Ishikawa (cell line): ENCODE measurements at regions not wholly inside any gene's neighbourhood (a gene's known extent, or its start where the extent isn't known, plus 50 kb on each side); places are given as distances from the start of the nearest gene placed in this dataset.

Source experiments
- CEBPB ChIP-seq: IDR thresholded peaks from 2 replicates; pipeline ENCODE4 v1.6.1; 2012
- CREB1 ChIP-seq: IDR thresholded peaks from 2 replicates; pipeline ENCODE4 v1.6.1; 2012; ENCODE audit warnings: low read depth
- EGR1 ChIP-seq: IDR thresholded peaks from 2 replicates; pipeline ENCODE4 v1.6.1; 2012
- EP300 ChIP-seq: IDR thresholded peaks from 2 replicates; pipeline ENCODE4 v1.6.1; 2012; ENCODE audit warnings: borderline replicate concordance
- FOXM1 ChIP-seq: IDR thresholded peaks from 2 replicates; pipeline ENCODE4 v1.6.1; 2012; ENCODE audit warnings: low read depth, borderline replicate concordance
- NFIC ChIP-seq: IDR thresholded peaks from 2 replicates; pipeline ENCODE4 v1.6.1; 2012
- RAD21 ChIP-seq: IDR thresholded peaks from 2 replicates; pipeline ENCODE4 v1.6.1; 2012; ENCODE audit warnings: low read depth
- TAF1 ChIP-seq: IDR thresholded peaks from 2 replicates; pipeline ENCODE4 v1.6.1; 2012; ENCODE audit warnings: low read depth, mild to moderate bottlenecking
- TCF12 ChIP-seq: IDR thresholded peaks from 2 replicates; pipeline ENCODE4 v1.6.1; 2012; ENCODE audit warnings: low read depth
- TEAD4 ChIP-seq: IDR thresholded peaks from 2 replicates; pipeline ENCODE4 v1.6.1; 2012
- YY1 ChIP-seq: IDR thresholded peaks from 2 replicates; pipeline ENCODE4 v1.6.1; 2012; ENCODE audit warnings: low read depth
- ZBTB7A ChIP-seq: IDR thresholded peaks from 2 replicates; pipeline ENCODE4 v1.6.1; 2012; ENCODE audit warnings: low read depth
- TF ChIP-seq, protein P1 (sequence below): IDR thresholded peaks from 2 replicates; pipeline ENCODE4 v1.6.1; 2012; ENCODE audit warnings: low read depth, mild to moderate bottlenecking
- TF ChIP-seq, protein P2 (sequence below): IDR thresholded peaks from 2 replicates; pipeline ENCODE4 v1.6.1; 2012

DNA sequence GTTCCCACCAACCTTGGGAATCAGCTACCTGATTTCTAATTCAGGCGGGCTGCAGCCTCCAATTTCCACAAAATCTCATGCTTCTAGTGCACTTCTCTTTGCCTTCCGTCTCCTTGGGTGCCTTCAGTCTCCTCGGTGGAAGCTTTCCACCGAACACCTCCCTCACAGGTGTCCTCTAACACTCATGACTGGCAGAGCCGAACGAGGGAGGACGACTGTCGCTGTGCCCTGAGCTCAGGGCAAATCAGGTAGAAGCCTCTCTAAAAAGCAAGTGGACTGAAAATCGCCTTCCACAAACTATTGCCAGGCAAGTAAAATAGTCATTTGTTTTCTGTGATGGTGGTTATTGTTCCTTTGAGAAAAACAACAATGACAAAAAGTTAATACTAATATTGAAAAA lies 176.1 kb upstream of the PPARGC1A start:
- TF ChIP-seq, protein P1, sequence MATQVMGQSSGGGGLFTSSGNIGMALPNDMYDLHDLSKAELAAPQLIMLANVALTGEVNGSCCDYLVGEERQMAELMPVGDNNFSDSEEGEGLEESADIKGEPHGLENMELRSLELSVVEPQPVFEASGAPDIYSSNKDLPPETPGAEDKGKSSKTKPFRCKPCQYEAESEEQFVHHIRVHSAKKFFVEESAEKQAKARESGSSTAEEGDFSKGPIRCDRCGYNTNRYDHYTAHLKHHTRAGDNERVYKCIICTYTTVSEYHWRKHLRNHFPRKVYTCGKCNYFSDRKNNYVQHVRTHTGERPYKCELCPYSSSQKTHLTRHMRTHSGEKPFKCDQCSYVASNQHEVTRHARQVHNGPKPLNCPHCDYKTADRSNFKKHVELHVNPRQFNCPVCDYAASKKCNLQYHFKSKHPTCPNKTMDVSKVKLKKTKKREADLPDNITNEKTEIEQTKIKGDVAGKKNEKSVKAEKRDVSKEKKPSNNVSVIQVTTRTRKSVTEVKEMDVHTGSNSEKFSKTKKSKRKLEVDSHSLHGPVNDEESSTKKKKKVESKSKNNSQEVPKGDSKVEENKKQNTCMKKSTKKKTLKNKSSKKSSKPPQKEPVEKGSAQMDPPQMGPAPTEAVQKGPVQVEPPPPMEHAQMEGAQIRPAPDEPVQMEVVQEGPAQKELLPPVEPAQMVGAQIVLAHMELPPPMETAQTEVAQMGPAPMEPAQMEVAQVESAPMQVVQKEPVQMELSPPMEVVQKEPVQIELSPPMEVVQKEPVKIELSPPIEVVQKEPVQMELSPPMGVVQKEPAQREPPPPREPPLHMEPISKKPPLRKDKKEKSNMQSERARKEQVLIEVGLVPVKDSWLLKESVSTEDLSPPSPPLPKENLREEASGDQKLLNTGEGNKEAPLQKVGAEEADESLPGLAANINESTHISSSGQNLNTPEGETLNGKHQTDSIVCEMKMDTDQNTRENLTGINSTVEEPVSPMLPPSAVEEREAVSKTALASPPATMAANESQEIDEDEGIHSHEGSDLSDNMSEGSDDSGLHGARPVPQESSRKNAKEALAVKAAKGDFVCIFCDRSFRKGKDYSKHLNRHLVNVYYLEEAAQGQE: no peak
- TF ChIP-seq EP300 (no peak), ZBTB7A (no peak), NFIC (no peak), RAD21 (no peak), FOXM1 (no peak), TAF1 (no peak), YY1 (no peak), CREB1 (no peak), TEAD4 (no peak), EGR1 (no peak), CEBPB (no peak), TCF12 (no peak)
- TF ChIP-seq, protein P2, sequence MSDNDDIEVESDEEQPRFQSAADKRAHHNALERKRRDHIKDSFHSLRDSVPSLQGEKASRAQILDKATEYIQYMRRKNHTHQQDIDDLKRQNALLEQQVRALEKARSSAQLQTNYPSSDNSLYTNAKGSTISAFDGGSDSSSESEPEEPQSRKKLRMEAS: no peak
